Tibial artery (tissue), 4 donors: ENCODE measurements at regions not wholly inside any gene's neighbourhood (a gene's known extent, or its start where the extent isn't known, plus 50 kb on each side); places are given as distances from the start of the nearest gene placed in this dataset.
"Not testable (repeated sequence)": the region's sequence is repeated elsewhere in the genome, so short reads cannot be mapped to it uniquely, and the experiment has no call there.

Source experiments
- DNase-seq, 2 donors: peaks; one replicate each; pipeline ENCODE4 v3.0.0-alpha.2; 2019
- H3K27ac ChIP-seq, 2 donors: fragments of 200-600 bp; sonication (generic) in 1 of 2; 1 replicate in 1 of 2; 2 replicates in 1 of 2; pipeline ENCODE4 v1.5.1; 2018 to 2019; ENCODE audit warnings: mild to moderate bottlenecking in 1 of 2
- H3K27me3 ChIP-seq, 2 donors: fragments of 200-600 bp; sonication (generic) in 1 of 2; one replicate each; pipeline versions ENCODE4 v1.5.1 to v1.6.0; 2016 to 2019
- H3K36me3 ChIP-seq, 3 donors: fragments of 200-600 bp; sonication (generic) in 2 of 3; one replicate each; pipeline ENCODE4 v1.5.1; 2016 to 2019; ENCODE audit warnings: mild to moderate bottlenecking in 2 of 3
- H3K4me1 ChIP-seq, 4 donors: fragments of 200-600 bp; sonication (generic) in 2 of 4; 1 replicate in 3 of 4; 2 replicates in 1 of 4; pipeline ENCODE4 v1.5.1; 2016 to 2019
- H3K4me3 ChIP-seq, 2 donors: fragments of 200-600 bp; sonication (generic) in 1 of 2; 1 replicate in 1 of 2; 2 replicates in 1 of 2; pipeline ENCODE4 v1.5.1; 2018 to 2019; ENCODE audit warnings: mild to moderate bottlenecking in 2 of 2
- H3K9me3 ChIP-seq, 3 donors: fragments of 200-600 bp; sonication (generic) in 1 of 3; one replicate each; pipeline ENCODE4 v1.5.1; 2016 to 2019
- CTCF ChIP-seq, 2 experiments: fragments of 200-600 bp in 1 of 2; fragments of 450-650 bp in 1 of 2; IDR thresholded peaks; one replicate each; pipeline ENCODE4 v1.5.1; 2017 to 2019; ENCODE audit warnings: antibody characterized with exemption in 2 of 2, mild to moderate bottlenecking in 1 of 2, moderate library complexity in 1 of 2
- intact Hi-C: fragments of 100-400 bp; cut with DNase I; formaldehyde crosslinking; loops from one replicate; pipeline ENCODE4 v1.15.0; 2023; ENCODE audit warnings: low total_unique reads

GRCh38 chr11:126136507-126136906 is 73.8 kb upstream of the CDON start:
- intact Hi-C loops: no loop called here
- Histone ChIP-seq H3K27ac (no peak overlapping the region), H3K27me3 (peaks cover 0 to 39% of the 10 kb centered on the region in 2 donors), H3K36me3 (no peaks in the 10 kb centered on the region), H3K9me3 (no peaks in the 10 kb centered on the region), H3K4me1 (peaks cover 0 to 32% (median 2%) of the 10 kb centered on the region in 4 donors), H3K4me3 (no peak overlapping the region)
- no peak for TF ChIP-seq CTCF (IDR thresholded peaks at IDR 0.05)
- no peak for DNase-seq

GRCh38 chr11:126135235-126136176 is 72.8 kb upstream of the CDON start:
- no peak for TF ChIP-seq CTCF (IDR thresholded peaks at IDR 0.05)
- H3K27ac ChIP-seq: no peak overlapping the region
- peaks cover 0 to 29% of the 10 kb centered on the region in 2 donors for H3K27me3 ChIP-seq
- H3K4me1 ChIP-seq: peaks cover 0 to 24% (median 2%) of the 10 kb centered on the region in 4 donors
- H3K9me3 ChIP-seq: no peaks in the 10 kb centered on the region
- no peak overlapping the region for H3K4me3 ChIP-seq
- no peaks in the 10 kb centered on the region for H3K36me3 ChIP-seq
- DNase-seq: no peak
- intact Hi-C loops: no loop called here

DNA sequence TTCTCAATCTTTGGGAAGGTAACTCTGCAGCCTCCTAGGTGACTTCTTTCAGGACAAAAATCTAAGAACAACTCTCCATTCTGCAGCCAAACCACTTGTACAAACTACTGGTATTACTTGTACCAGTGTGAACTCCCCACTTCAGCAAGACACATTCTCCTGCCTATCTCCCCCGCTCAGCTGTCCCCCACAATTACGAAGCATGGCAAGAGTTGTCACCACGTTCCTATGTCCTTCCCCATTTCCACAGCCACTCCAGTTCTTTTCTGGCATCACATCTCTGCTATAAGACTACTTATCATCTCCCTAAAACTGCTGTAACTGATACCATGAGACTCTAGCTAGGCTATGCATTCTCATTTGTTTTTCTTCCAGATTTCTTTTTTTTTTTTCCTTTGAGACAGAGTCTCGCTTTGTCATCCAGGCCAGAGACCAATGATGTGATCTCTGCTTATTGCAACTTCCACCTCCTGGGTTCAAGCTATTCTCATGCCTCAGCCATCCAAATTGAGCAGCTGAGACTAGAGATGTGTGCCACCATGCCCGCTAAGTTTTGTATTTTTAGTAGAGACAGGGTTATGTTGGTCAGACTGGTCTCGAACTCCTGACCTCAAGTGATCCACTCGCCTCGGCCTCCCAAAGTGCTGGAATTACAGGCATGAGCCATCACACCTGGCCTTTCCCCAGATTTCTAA is 71.9 kb upstream of the CDON start:
- peaks cover 0 to 15% (median under 1%) of the 10 kb centered on the region in 4 donors for H3K4me1 ChIP-seq
- intact Hi-C loops: no loop called here

DNA sequence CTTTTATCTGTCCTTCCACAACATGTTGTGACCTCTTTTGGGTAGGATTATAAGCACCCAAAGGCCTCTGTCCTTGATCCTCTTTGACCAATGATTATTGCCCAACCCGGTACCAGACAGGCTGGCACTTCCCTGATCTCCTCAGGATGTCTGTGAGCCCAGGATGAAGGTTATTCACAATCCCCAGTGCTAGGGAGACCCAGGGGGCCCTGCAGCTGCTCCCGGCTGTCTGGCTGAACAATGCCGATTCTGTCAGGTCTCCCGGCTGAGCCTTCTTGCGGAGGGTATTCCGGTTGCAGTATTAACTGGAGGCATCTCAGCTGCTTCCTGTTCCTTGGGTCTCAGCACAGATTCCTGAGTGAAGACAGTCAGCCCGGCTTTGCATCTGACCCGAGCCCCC is 71.2 kb upstream of the CDON start:
- TF ChIP-seq CTCF (IDR thresholded peaks at IDR 0.05): no peak
- H3K27ac ChIP-seq: no peak overlapping the region
- H3K4me1 ChIP-seq: peaks cover 0 to 10% (median 0%) of the 10 kb centered on the region in 4 donors
- H3K27me3 ChIP-seq: peaks cover 0 to 20% of the 10 kb centered on the region in 2 donors
- H3K9me3 ChIP-seq: no peaks in the 10 kb centered on the region
- DNase-seq: no peak
- intact Hi-C loops: no loop called here
- H3K4me3 ChIP-seq: no peak overlapping the region
- H3K36me3 ChIP-seq: no peaks in the 10 kb centered on the region

More for the DNA sequence above, 71.9 kb upstream of the CDON start:
- H3K36me3 ChIP-seq: no peaks in the 10 kb centered on the region
- peaks cover 0 to 27% of the 10 kb centered on the region in 2 donors for H3K27me3 ChIP-seq
- no peak overlapping the region for H3K4me3 ChIP-seq
- H3K9me3 ChIP-seq: no peaks in the 10 kb centered on the region
- no peak overlapping the region for H3K27ac ChIP-seq
- DNase-seq: no peak
- TF ChIP-seq CTCF (IDR thresholded peaks at IDR 0.05): no peak

DNA sequence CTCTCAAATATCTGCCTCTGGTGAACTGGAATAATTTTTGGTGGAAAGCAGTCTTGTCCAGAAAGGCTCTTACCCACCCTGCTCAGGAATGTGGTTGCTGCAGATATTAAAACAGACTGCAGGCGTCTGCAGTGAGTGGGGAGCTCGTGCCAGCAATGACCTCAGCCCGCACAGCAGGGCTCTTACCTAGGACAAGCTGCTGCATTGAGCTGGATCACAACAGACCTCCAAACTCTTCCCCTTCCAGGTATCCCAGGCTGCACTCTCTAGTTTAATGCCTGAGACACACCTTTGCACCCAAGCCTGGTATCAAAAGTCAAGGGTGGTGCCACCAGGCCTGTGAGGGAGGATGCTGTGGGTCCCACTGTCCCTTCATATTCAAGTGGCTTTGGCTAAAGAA is 69.7 kb upstream of the CDON start:
- Histone ChIP-seq H3K9me3 (no peaks in the 10 kb centered on the region), H3K4me1 (peaks cover 0 to 10% (median 0%) of the 10 kb centered on the region in 4 donors), H3K36me3 (no peaks in the 10 kb centered on the region), H3K4me3 (no peak overlapping the region), H3K27ac (no peak overlapping the region), H3K27me3 (peaks cover 0 to 11% of the 10 kb centered on the region in 2 donors)
- no peak for DNase-seq
- intact Hi-C loops: no loop called here
- no peak for TF ChIP-seq CTCF (IDR thresholded peaks at IDR 0.05)

DNA sequence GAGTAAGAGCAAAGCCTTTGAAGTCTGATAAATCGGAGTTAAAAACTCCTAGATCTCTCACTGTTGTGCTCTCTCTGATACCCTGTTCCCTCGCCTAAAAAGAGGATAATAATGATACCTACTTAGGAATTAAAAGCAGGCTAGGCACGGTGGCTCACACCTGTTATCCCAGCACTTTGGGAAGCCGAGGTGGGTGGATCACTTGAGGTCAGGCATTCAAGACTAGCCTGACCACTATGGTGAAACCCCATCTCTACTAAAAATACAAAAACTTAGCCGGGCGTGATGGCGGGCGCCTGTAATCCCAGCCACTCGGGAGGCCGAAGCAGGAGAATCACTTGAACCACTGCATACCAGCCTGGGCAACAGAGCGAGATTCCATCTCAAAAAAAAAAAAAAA is 68.1 kb upstream of the CDON start:
- DNase-seq, H3K27ac ChIP-seq, H3K36me3 ChIP-seq, H3K27me3 ChIP-seq, H3K9me3 ChIP-seq, intact Hi-C loops, H3K4me1 ChIP-seq, H3K4me3 ChIP-seq: not testable (repeated sequence)
